Astrocyte of the spinal cord (primary cell): ENCODE measurements at regions not wholly inside any gene's neighbourhood (a gene's known extent, or its start where the extent isn't known, plus 50 kb on each side); places are given as distances from the start of the nearest gene placed in this dataset.
A peak's percentile ranks its signal among the peaks of the same experiment; 100 is the strongest.

Source experiments
- DNase-seq: peaks from one replicate; pipeline ENCODE4 v3.0.0; 2011; ENCODE audit warnings: low read depth, low spot score
- H3K4me3 ChIP-seq: 2 replicates; pipeline ENCODE4 v1.5.1; 2011; ENCODE audit warnings: low read depth, mild to moderate bottlenecking, low read length, moderate library complexity
- in situ Hi-C: cut with HindIII; loops from 2 replicates; pipeline ENCODE4 v1.10.0; 2017; ENCODE audit warnings: low sequenced_read_pairs
- TF ChIP-seq, protein P1 (sequence below): IDR thresholded peaks from 2 replicates; pipeline ENCODE4 v1.5.1; 2012; ENCODE audit warnings: low read depth, mild to moderate bottlenecking, low read length, inconsistent platforms

- no peak overlapping the region for H3K4me3 ChIP-seq
- TF ChIP-seq, protein P1, sequence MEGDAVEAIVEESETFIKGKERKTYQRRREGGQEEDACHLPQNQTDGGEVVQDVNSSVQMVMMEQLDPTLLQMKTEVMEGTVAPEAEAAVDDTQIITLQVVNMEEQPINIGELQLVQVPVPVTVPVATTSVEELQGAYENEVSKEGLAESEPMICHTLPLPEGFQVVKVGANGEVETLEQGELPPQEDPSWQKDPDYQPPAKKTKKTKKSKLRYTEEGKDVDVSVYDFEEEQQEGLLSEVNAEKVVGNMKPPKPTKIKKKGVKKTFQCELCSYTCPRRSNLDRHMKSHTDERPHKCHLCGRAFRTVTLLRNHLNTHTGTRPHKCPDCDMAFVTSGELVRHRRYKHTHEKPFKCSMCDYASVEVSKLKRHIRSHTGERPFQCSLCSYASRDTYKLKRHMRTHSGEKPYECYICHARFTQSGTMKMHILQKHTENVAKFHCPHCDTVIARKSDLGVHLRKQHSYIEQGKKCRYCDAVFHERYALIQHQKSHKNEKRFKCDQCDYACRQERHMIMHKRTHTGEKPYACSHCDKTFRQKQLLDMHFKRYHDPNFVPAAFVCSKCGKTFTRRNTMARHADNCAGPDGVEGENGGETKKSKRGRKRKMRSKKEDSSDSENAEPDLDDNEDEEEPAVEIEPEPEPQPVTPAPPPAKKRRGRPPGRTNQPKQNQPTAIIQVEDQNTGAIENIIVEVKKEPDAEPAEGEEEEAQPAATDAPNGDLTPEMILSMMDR, result no peak
- no peak for DNase-seq
- in situ Hi-C loops, result no loop called here
Measured at GRCh38 chr20:4533368-4534133, 152.7 kb upstream of the PRNP start.

- in situ Hi-C loops, result no loop called here
- TF ChIP-seq, protein P1, result no peak
- DNase-seq, result no peak
- H3K4me3 ChIP-seq, result no peak overlapping the region
Measured at GRCh38 chr20:4532772-4533171, 153.5 kb upstream of the PRNP start.

DNA sequence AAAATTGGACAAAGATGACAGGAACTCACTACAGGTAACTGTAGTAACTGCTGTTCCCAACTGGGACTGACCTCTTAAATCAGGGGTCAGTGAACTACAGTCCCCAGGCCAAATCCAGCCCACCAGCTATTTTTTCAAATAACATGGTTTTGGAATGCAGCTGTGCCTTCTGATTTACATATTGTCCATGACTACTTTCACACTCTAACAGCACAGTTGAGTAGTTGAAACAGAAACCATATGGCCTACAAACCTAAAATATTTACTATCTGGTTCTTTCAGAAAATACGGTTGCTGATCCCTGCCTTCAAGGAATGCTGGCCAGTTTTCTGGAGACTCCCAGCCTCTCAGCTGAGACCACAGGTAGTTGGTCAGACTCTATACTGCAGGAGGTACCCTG lies 161.5 kb upstream of the PRNP start:
- in situ Hi-C loops, result no loop called here
- DNase-seq, result no peak
- TF ChIP-seq, protein P1, result no peak
- no peak overlapping the region for H3K4me3 ChIP-seq

GRCh38 chr20:4524307-4524706 lies 161.9 kb upstream of the PRNP start:
- in situ Hi-C loops, result no loop called here
- no peak overlapping the region for H3K4me3 ChIP-seq
- TF ChIP-seq, protein P1, result peak; percentile 2
- no peak for DNase-seq

DNA sequence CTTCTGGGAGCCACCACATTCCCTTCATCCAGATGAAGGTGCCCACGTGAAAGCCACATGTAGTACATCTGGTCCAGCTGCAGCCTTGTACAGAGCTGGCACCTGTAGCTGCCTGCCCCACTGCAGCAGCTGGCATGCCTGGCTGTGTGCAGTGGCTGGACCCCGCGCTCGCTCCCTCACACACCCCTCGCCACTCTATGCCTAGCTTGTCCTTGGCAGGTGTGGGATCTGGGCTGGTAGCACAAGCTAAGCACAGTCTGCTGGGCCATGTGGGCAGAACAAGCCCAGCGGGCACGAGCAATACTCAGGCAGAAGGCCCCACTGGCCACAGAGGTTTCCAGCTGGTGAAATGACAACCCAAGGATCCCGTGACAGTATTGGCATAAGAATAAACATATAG lies 163.9 kb upstream of the PRNP start:
- no peak overlapping the region for H3K4me3 ChIP-seq
- TF ChIP-seq, protein P1, result no peak
- DNase-seq, result no peak
- in situ Hi-C loops, result no loop called here

DNA sequence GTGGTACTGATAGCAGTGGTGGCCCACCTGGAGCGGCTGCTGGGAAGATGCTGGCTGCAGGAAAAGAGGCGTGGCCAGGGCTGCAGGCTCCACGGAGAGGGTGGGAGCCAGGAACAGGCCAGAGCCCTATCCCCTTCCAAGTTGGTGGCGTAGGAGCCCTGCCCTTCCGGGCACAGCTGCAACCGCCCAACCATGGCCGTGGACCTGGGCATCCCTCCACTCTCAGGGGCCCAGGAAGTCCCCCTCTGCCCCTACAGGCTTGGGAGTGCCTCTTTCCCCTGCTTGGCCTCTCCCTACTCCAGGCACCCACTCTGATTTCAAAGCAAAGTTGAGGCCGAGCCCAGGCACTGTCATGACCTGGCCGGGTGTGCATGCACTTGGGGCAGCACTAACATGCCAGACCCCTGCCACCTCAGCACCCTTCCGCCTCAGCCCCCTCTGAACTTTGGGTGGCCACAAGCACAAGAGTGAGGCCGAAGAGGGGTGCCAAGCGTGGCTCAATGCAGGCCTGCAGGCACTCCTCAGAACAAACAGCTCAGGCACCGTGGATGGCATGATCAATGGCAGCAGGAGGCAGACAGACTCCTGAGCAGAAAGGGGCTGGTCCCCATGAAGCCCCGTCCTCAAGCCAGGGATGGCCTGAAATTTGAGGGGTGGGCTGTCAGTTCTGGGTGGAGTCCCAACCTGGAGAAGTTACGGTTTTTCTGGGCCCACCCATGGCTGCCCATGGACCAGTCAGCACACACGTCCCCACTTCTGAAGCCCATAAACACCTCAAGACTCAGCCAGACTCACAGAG lies 164.9 kb upstream of the PRNP start:
- no peak overlapping the region for H3K4me3 ChIP-seq
- in situ Hi-C loops, result no loop called here
- TF ChIP-seq, protein P1, result no peak
- no peak for DNase-seq
